H1 (cell line): ENCODE measurements at regions not wholly inside any gene's neighbourhood (a gene's known extent, or its start where the extent isn't known, plus 50 kb on each side); places are given as distances from the start of the nearest gene placed in this dataset.

Source experiments
- BACH1 ChIP-seq: IDR thresholded peaks from 2 replicates; pipeline ENCODE4 v1.6.1; 2012; ENCODE audit warnings: low read length, improper control_type of control experiment
- CTCF ChIP-seq, 3 experiments: IDR thresholded peaks; 1 replicate in 2 of 3; 2 replicates in 1 of 3; pipeline versions ENCODE4 v1.5.1 to v1.6.1; 2011; ENCODE audit warnings: low read length in 3 of 3, mild to moderate bottlenecking in 3 of 3, inconsistent platforms in 2 of 3, low read depth in 1 of 3, moderate library complexity in 1 of 3; ENCODE audit not compliant: insufficient read depth in 1 of 3; ENCODE audit errors: control extremely low read depth in 1 of 3
- EP300 ChIP-seq, 2 experiments: IDR thresholded peaks; 1 replicate in 1 of 2; 2 replicates in 1 of 2; pipeline ENCODE4 v1.6.1; 2011 to 2012; ENCODE audit warnings: low read depth in 2 of 2, low read length in 2 of 2, mild to moderate bottlenecking in 2 of 2, borderline replicate concordance in 1 of 2, inconsistent platforms in 1 of 2, moderate library complexity in 1 of 2
- PHF8 ChIP-seq: fragments of 200-600 bp; sonication (generic); conservative IDR thresholded peaks from 2 replicates; pipeline ENCODE4 v1.7.1; 2012; ENCODE audit warnings: low read depth, mild to moderate bottlenecking, inconsistent platforms, low read length, moderate library complexity
- POLR2A ChIP-seq, 2 experiments: IDR thresholded peaks; 1 replicate in 1 of 2; 2 replicates in 1 of 2; pipeline ENCODE4 v1.6.1; 2011; ENCODE audit warnings: low read depth in 2 of 2, low read length in 2 of 2, mild to moderate bottlenecking in 2 of 2; ENCODE audit errors: control extremely low read depth in 1 of 2
- POU5F1 ChIP-seq: IDR thresholded peaks from 2 replicates; pipeline ENCODE4 v1.6.1; 2011; ENCODE audit warnings: low read depth, mild to moderate bottlenecking, low read length, moderate library complexity
- RNF2 ChIP-seq: fragments of 200-900, 300-1000 bp; sonication (generic); IDR thresholded peaks from 2 replicates; pipeline ENCODE4 v1.7.1; 2016; ENCODE audit warnings: borderline replicate concordance, low read depth, mild to moderate bottlenecking, antibody characterized with exemption, low read length; ENCODE audit not compliant: poor library complexity, severe bottlenecking; ENCODE audit errors: missing control alignments
- TAF7 ChIP-seq: optimal IDR thresholded peaks from 2 replicates; pipeline ENCODE3; 2011; ENCODE audit warnings: low read depth, mild to moderate bottlenecking, inconsistent platforms, low read length, moderate library complexity, borderline replicate concordance
- YY1 ChIP-seq: IDR thresholded peaks from 2 replicates; pipeline ENCODE4 v1.6.1; 2011; ENCODE audit warnings: low read depth, mild to moderate bottlenecking, low read length

- TF ChIP-seq YY1: no peak
- no peak for TF ChIP-seq BACH1
- TF ChIP-seq CTCF (IDR thresholded peaks at IDR 0.05; ENCODE audit: control extremely low read depth in 1 of 3, insufficient read depth in 1 of 3, low read depth in 1 of 3, low read length in 3 of 3): no peak
- no peak for TF ChIP-seq POU5F1
- no peak for TF ChIP-seq PHF8
- TF ChIP-seq EP300 (IDR thresholded peaks at IDR 0.05; ENCODE audit: borderline replicate concordance in 1 of 2, low read depth in 2 of 2, low read length in 2 of 2): no peak
- TF ChIP-seq TAF7: no peak
- TF ChIP-seq RNF2: no peak
- no peak for TF ChIP-seq POLR2A (IDR thresholded peaks at IDR 0.05; ENCODE audit: control extremely low read depth in 1 of 2, low read depth in 2 of 2, low read length in 2 of 2)
Measured at GRCh38 chrX:39718981-39719380, 378.8 kb downstream of the BCOR start.
